ENCODE measurements at regions not wholly inside any gene's neighbourhood (a gene's known extent, or its start where the extent isn't known, plus 50 kb on each side); places are given as distances from the start of the nearest gene placed in this dataset.
"Not testable (repeated sequence)": the region's sequence is repeated elsewhere in the genome, so short reads cannot be mapped to it uniquely, and the experiment has no call there.

DNA sequence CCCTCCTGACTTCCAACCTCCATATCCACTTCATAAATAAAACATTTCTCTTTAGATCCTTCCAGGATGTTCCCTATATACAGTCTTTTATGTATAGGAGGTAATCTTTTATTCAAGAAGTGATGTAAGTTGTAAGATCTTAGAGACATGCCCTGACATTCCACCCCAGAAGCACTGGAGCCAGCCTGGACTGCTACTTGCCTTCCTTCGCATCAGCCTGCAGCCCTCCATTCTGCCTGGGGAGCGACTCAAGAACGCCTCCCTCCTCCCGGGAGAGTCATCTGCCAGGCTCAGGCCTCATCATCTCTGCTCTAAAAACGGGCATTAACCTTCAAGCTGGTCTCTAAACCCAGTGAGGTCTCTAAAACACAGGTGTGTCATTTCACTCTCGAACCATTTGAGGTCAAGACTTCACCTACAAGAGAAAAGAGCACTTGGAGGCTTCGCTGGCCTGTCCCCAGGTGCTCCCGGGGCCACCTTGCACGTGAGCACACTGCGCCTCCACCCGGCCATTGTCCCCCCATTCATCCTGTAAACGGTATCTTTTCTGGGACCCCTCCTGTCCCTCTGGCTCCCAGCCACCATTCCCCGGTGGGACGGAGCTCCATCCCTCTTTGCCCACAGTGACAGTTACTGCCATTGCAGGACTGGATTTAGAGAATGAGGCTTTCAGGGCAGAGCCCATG is 107.5 kb upstream of the PDE10A start:
- DNase-seq = no peak

DNA sequence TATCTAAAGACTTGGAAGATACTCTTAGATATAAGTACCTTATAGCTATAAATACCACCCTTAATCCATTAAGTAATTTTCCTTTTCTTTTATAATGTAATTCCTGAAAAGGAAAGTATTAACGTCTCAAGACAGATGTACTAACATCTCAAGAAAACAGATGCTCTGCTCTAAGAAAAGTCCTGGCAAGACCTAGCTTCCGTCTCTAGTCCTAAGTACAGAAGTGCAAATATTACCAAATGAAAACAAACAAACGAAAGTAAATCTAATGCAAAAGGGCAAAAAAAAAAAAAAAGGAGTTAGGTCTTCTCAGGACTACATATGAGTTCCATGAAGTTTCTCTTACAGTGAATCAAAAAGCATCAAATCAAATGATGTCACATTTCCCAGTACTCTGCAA is 106.8 kb upstream of the PDE10A start:
- DNase-seq = no peak

DNA sequence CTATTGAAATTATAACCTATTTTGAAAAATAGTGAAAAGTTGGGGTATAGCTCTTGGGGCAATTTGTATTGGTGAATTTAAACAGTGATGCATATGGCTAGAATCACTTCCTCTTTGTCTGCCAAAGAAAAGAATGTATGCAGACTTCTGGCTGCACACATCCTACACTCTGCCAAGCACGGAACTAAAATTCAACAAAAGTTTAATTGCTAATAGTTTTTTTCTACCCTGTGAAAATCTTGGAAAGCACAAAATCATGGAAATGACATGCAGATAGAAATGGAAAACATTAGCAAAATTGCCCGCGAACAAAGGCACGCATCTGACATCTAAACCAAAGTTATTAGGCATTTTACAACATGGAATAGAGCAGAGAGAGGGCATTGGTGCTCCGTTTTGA is 106.4 kb upstream of the PDE10A start:
- DNase-seq = no peak

DNA sequence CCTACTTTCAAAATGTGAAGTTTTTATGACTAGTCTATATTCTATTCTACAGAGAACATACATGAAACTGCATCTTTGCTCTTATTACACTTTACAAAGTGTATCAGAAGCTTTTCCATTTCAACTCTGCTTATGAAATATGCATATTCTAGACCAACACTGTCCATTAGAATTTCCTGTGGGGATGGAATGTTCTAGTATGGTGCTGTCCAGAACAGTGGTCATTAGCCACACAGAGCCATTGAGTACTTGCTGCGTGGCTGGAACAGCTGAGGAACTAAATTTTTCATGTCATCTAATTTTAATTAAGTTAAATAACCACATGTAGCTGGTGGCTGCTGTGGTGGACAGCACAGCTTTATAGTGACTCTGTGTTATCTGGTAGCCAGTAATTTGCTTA is 105.9 kb upstream of the PDE10A start:
- no peak for DNase-seq

DNA sequence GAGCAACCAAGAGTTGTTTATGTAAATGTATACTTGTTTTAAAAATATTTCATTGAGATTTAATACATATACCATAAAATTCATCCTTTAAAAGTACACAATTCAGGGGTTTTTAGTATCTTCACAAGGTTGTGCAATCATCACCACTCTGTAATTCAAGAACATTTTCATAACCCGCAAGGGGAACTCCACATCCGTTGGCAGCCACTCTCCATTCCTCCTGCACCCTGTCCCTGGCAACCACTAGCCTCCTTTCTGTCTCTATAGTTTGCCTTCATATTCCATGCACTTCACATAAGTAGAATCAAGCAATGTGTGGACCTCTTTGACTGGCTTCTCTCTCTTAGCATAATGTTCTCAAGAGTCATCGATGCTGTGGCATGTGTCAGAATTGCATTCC is 104.2 kb upstream of the PDE10A start:
- DNase-seq = no peak

DNA sequence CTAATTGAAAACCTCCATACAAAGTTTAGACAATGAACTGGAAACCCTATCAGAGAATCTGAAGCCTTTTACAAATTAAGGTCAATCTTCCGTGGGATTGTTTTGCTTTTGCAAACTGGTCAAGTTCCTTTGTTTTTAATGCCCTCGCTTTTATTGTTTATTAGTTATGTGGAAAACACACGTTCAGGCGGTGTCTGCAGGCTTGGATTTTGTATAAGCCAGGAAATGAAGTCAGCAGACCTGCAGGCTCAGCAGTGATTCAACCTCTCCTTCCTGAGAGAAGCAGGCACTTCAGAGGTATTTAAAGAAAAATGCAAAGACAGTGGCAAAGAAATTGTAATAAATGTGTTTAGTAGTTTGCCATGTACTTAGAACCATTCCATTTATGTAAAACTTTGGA is 103.4 kb upstream of the PDE10A start:
- no peak for DNase-seq

DNA sequence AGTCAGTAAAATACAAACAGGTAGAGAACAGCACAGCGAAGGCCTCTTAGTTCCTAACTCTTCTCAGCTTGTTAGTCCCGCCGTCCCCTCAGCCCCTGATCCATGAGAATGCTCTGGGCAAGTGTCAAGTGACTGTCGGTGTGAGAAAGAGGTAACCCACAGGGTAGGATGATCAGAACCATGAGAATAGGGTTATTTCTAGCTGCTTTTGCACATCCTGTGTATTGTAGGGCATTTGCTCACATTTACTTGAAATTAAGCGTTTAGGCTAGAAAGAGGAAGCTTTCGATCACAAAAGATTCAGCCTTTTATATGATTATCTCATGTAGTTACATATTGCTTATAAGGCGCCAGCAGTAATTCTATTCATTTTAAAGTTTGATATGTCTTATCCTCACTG is 103.0 kb upstream of the PDE10A start:
- DNase-seq = no peak

DNA sequence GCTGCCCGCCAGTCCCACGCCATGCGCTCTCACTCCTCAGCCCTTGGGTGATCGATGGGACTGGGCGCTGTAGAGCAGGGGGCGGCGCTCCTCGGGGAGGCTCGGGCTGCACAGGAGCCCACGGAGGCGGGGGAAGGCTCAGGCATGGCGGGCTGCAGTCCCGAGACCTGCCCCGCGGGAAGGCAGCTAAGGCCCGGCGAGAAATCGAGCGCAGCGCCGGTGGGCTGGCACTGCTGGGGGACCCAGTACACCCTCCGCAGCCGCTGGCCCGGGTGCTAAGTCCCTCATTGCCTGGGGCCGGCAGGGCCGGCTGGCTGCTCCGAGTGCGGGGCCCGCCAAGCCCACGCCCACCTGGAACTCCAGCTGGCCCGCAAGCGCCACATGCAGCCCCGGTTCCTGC is 102.2 kb upstream of the PDE10A start:
- DNase-seq = not testable (repeated sequence)

DNA sequence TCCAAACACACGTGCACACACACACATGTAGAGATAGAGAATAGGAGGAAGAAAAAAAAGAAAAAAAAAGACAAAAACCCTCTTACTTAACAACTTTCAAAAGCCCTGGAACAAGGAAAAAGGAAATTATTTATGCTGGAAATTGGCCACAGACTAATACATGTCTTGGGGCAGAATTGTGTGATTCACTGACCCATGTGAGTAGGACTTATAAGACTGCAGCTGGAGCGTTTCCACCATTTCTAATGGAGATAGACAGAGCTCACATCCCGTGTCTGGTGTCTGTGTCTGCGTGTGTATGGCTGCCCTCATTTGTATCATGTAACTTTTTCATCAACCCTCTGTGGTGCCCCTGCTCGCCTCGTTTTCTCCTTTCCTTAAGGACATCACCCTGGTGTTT is 99.8 kb upstream of the PDE10A start:
- no peak for DNase-seq

DNA sequence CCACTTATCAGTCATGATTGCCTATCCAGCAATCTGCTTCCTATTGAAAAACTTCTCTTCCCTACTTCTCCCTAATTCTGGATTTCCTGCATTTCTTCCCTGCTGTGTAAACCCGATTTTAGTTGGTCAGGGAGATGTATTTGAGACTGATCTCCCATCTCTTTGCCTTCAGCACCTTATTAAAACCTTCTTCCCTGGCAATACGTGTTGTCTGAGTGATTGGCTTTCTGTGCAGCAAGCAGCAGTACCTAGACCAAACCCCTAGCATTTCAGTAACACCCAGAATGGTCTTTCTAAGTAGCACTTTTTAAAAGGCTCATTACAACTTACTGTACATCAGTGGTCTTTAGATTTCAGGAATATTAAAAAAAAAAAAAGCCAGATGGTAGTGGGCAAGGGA is 99.1 kb upstream of the PDE10A start:
- no peak for DNase-seq

DNA sequence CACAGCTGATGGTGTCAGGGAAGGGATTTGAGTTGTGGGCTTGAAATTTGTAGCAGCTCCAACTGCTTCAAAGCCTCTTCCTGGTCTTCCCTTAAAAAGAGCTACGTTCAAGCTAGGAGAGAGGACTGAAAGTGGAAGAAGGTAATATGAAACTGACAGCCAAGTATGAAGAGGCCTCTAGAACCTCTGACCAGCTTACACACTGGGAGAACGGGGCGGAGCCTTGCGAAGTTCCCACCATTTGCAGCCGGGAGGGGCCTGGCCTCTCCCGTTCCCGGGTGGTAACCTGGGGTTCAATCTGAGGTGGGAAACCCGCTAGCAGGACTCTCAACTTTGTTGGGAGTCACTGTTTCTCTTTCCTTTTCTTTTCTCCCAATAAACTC is 97.8 kb upstream of the PDE10A start:
- DNase-seq = no peak

DNA sequence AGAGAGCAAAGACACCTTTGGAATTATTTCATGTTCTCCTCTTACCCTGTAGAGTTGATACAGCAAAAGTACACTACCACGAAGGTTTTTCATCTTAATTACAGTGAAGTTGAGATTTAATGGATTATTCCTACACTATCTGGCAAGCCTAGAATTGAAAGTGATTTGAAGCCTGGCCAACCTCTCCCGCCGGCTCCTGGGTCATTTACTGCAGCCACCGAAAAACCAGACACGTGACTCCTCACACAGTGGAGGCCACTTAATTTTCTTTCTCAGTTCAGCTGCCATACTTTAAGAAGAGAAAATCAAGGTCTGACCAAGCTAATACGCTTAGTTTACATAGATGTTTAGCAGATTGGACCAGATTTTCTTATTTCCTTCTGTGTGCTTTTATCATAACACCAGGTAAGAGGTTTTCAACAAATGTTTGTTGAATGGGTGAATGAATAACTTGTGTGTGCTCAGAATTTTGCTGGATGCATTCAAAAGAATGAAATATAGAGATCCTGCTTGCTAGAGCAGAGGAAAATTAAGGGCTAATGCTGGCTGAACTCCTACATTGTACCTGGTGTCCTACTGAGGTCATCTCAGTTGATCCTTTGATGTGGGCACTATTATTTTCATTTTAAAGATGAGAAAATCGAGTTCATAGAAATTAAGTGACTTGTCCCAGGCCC is 97.2 kb upstream of the PDE10A start:
- no peak for DNase-seq

DNA sequence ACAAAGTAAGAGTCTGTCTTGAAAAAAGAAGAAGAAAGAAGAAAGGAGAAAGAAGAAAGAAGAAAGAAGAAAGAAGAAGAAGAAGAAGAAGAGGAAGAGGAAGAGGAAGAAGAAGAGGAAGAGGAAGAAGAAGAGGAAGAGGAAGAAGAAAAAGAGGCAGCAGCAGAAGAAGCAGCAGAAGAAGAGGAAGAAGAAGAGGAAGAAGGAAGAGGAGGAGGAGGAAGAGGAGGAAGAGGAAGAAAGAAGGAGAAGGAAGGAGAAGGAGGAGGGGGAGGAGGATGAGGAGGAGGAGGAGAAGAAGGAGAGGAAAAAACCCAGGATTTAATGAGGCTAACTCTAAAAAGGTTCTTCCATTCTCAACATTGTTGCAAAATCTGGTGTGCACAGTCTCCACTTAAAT is 95.4 kb upstream of the PDE10A start:
- no peak for DNase-seq

DNA sequence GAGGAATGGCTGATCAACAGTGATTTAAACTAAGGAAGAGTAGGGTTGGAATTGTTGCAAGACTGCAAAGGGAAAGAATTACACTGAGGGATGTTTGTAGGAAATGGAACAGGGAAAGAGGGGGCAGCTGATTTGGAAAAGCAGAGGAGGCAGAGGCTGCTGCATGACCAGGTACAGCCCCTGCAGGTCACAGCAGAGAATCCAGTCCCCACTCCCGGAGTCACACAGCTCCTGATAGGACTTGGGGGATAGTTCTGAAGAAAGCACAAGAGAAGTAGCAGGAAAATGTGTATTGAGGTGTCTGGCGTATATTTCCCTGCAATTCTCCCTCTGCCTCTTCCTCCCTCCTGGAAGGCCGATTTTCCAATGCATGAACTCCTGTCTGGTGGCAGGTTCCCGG is 92.5 kb upstream of the PDE10A start:
- DNase-seq = no peak

DNA sequence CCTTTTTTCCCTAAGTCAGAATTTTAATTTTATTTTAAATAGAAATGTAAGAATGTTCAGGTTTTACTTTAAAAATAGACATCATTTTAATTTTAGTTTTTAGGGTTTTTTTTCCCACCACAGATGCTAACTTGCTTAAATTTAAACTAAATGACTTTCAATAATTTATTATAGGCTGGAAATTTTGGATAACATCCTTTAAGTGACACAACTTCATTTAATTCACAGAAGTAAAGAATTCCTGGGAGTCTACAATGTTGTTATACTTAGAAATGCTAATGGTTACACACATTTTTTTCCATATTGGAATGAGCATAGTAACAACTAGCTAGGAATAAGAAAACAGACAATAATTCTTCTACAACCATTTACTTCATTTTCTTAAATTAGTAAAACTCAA is 90.5 kb upstream of the PDE10A start:
- no peak for DNase-seq

DNA sequence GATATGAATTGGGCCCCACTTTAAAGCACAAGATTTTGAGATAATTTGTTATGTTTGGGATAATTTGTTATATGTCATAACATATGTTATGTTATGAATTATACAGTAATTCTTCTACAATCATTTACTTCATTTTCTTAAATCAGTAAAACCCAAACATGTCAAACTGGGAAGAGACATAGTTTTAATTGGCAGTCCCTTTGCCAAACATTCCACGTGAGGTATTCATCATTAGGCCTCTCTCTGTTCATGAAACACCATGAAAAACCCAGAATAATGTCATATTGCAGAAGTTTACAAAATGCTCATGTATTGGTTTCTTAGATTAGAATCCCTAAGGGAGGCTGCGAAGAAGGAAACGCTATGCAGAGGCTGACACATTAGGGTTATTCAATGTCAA is 89.4 kb upstream of the PDE10A start:
- DNase-seq = no peak

DNA sequence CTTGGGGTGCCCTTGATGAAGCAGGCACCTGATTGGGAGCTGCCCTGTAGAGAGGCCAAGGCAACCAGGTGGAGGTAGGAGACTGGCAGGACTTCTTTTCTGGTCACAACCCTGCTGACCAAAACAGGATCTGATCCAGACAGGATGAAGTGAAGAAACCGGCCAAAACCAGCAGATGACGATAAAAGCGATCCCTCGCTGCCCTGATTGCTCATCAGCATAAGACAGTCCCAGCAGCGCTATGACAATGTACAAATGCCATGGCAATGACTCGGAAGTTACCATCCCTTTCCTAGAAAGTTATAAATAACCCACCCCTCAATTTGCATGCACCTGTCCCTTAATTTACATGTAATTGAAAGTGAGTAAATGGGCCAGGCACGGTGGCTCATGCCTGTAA is 88.4 kb upstream of the PDE10A start:
- no peak for DNase-seq

DNA sequence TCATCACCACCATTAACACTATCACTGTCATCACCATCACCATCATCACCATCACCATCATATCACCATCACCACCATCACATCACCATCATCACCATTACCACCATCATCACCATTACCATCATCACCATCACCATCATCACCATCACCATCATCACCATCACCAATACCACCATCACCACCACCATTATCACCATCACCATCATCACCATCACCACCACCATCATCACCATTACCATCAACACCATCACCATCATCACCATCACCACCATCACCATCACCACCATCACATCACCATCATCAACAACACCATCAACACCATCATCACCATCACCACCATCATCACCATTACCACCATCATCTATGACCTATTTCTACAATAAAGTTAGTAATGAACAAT is 86.1 kb upstream of the PDE10A start:
- DNase-seq = no peak

DNA sequence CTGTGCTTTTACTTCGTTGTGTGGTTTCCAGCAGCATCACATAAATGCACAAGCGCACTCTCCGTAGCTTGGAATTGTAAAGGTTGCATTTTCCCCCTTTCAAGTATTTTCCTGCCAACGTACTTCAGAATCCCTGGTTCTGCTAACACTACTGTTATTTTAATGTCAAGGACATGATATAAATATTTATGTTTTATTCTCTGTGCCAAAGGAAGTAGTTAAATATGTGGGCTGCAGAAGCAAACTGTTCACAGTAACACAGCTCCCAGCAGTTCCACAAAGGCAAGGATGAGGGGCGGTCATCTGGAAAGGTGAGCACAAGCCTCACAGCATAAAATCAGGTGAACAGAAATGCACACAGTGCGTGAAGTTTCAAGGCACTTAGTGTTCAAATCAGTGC is 85.3 kb upstream of the PDE10A start:
- DNase-seq = no peak

DNA sequence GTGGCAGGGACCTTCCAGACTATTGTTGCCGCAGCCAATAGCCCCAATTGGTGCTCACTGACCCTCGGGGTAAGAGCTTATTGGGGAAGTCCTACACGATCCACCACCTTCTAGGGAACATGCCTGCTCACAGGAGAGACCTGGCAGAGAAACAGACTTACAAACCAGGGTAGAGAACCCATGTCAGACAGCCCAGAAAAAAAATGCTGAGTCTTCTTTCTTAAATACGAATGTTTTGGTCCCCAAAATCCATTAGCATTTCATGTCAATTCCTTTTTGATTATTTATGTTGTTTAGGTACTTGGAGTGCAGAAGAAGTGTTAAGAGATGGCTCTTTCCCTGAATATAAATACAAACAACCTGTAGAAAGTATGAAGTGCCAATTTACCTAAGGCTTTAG is 84.9 kb upstream of the PDE10A start:
- no peak for DNase-seq

DNA sequence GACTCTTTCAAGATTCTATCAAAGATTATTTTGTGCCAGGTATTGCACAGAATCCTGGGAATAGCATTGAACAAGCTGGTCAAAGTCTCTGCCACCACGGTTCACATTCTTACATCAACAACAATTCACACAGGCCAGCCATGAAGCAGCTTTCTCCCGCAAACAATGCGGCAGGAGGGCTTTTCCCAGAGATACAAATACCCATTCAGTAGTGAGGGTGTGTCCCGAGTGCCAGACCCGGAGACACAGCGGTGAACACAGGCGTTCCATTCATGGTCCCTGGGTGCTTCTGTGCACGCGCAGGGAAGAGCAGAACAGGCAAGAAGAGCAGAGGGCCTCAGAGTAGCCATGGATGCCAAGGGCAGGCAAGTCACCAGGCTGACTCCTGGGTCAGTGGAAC is 83.3 kb upstream of the PDE10A start:
- no peak for DNase-seq

DNA sequence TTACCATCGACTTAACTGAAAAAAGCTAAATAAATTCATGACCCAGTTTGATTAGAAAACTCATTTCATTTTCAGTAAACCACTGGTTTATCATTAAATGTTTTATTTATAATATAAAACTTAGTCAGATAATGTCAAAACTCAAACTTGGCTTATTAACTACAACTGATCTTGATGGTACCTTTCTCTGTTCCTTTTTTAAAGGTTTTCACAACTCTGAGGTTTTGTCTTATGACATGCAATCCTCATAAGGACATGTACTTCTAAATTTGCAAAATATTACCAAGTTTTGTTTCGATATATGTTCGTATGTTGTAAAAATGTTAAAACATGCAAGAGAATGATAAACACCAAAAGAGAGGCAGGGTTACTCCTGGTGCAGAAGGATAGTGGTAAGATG is 82.5 kb upstream of the PDE10A start:
- no peak for DNase-seq

DNA sequence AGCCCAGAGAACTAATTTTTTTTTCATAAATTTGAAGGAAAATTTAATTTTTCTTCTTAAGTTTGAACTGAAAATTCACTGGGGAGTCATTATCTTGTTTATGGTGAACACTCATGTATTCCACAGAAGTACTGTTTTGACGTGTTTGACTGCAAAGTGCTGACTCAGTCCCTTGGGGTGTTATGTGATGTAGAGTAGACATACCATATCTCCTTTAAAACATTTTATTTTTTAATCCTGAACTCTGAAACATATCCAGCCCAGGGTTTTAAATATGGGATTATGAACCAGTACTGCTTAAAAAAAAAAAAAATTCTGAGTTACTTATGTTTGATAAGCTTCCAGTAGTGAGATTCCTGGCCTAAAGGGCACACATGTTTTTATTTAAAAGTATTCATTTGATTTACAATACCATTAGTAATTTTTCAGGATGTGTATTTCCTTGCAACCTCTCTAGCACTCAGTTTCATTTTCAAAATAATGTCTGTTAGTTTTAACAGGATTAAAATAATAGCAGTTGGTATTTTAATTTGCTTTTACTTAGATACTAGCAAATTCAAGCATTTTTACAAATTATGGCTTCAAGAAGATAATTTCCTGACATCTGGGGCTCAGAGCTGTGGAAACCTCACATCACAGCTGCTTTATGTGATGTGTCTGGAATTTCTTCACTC is 81.7 kb upstream of the PDE10A start:
- DNase-seq = no peak

DNA sequence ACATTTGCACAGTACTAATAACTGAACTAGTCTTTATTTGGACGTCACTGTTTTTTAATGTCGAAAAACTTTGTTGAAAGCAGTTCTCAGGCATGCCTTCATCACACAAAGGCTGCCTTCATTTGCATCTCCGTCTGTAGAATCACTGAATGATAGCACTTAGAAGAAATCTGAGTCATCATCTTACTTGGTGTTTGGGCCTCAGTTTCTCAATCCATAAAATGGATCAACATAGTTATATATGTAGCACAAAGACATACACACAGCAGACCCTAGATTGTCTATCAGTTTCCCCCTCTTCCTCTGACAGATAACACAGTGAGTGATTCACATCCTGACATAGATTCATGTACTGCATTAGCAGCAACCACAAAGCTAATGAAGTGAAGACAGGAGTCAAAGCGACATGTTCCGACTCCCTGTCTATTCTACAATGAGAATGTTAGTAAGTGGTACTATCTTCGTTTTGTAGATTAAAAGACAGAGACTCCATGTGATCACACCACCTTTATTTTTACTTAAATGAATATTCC is 80.4 kb upstream of the PDE10A start:
- no peak for DNase-seq

All from CD4-positive, alpha-beta T cell treated with Interleukin-15 for 1 hour (primary cell).